T-helper 17 cell (primary cell): ENCODE measurements at regions not wholly inside any gene's neighbourhood (a gene's known extent, or its start where the extent isn't known, plus 50 kb on each side); places are given as distances from the start of the nearest gene placed in this dataset.

ENCODE experiments used
- ATAC-seq: fragments of 150-1000 bp; cut with Tn5 transposase; 2 replicates; pipeline ENCODE4 v1.10.0; 2021; ENCODE audit warnings: mild to moderate bottlenecking, moderate library complexity
- DNase-seq, 3 donors: peaks; one replicate each; pipeline versions ENCODE4 v3.0.0 to v3.0.0-alpha.2; 2020 to 2021
- H3K9me3 ChIP-seq: one replicate; pipeline ENCODE4 v1.7.0; 2013; ENCODE audit warnings: low read length, mild to moderate bottlenecking; ENCODE audit not compliant: control insufficient read depth, poor library complexity, severe bottlenecking
- H3K27ac Mint-ChIP-seq: one replicate; pipeline ENCODE4 v1.8.0; 2022; ENCODE audit warnings: mild to moderate bottlenecking, moderate library complexity, mixed read lengths
- H3K27me3 Mint-ChIP-seq: one replicate; pipeline ENCODE4 v1.8.0; 2022; ENCODE audit warnings: mixed read lengths
- H3K36me3 Mint-ChIP-seq: one replicate; pipeline ENCODE4 v1.8.0; 2022; ENCODE audit warnings: low read depth, mixed read lengths
- H3K4me1 Mint-ChIP-seq: one replicate; pipeline ENCODE4 v1.8.0; 2022; ENCODE audit warnings: mild to moderate bottlenecking, mixed read lengths
- H3K4me3 Mint-ChIP-seq: one replicate; pipeline ENCODE4 v1.8.0; 2022; ENCODE audit warnings: mild to moderate bottlenecking, moderate library complexity, mixed read lengths

DNA sequence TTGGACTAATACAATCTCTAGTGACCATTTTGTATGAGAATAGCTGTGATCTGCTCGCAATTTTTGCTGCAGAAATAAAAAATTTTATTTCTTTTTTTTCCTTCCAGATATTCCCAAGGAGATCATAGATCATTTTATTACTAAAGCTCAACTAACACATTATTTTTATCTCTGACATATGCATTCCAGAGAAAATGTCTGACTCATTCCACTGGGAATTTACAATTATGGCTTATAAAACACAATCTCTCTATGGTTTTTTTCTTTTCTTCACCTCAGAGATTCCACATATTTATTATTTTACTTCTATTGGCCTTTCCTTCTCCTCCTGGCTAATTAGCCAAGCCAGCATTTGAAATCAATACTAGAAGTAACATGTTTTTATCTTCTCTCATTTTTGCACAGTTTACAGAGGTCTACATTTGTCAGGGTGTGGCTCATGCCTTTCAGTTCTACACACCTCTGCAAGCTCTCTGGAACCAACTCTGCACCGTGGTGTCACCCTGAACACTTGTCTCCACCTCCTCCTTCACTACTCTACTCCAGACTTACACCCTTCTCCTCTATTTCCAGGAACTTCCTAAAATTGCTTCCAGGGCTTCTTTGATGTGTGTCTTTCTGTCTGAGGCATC, 59.8 kb upstream of the GPM6A start:
- no peak for ATAC-seq
- no peak for DNase-seq
- H3K36me3 Mint-ChIP-seq: no peaks in the 10 kb centered on the region
- no peaks in the 10 kb centered on the region for H3K27me3 Mint-ChIP-seq
- no peak overlapping the region for H3K27ac Mint-ChIP-seq
- no peaks in the 10 kb centered on the region for H3K4me1 Mint-ChIP-seq
- no peak overlapping the region for H3K4me3 Mint-ChIP-seq
- H3K9me3 ChIP-seq: no peaks in the 10 kb centered on the region

DNA sequence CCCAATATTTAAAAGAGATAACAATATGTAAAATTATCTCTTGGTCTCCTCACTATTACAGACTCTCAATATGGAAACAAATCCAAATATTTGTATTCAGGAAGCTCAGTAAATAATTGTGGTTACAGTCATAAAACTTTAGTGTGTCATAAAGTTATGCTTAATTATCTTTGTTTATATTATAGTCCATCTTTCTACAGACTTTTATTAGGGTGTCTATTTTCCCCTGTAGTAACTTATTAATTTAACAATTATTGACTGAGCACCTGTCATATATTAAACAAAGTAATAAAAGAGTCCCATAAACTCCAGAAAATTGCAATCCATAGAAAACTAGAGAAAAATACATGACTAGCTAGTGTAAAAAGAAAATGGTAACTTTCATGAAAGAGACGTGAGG, 61.6 kb upstream of the GPM6A start:
- H3K27me3 Mint-ChIP-seq: no peaks in the 10 kb centered on the region
- no peaks in the 10 kb centered on the region for H3K4me1 Mint-ChIP-seq
- no peaks in the 10 kb centered on the region for H3K9me3 ChIP-seq
- ATAC-seq: no peak
- H3K27ac Mint-ChIP-seq: no peak overlapping the region
- no peak for DNase-seq
- H3K36me3 Mint-ChIP-seq: no peaks in the 10 kb centered on the region
- no peak overlapping the region for H3K4me3 Mint-ChIP-seq

- no peaks in the 10 kb centered on the region for H3K36me3 Mint-ChIP-seq
These were observed 62.2 kb upstream of the GPM6A start for GRCh38 chr4:175874306-175874705.

GRCh38 chr4:175875993-175876771, 64.1 kb upstream of the GPM6A start:
- no peaks in the 10 kb centered on the region for H3K27me3 Mint-ChIP-seq
- H3K4me3 Mint-ChIP-seq: no peak overlapping the region
- ATAC-seq: no peak

More at GRCh38 chr4:175874306-175874705, 62.2 kb upstream of the GPM6A start:
- H3K27ac Mint-ChIP-seq: no peak overlapping the region
- ATAC-seq (no peak), DNase-seq (no peak)
- H3K27me3 Mint-ChIP-seq: no peaks in the 10 kb centered on the region
- no peaks in the 10 kb centered on the region for H3K9me3 ChIP-seq
- H3K4me1 Mint-ChIP-seq: no peaks in the 10 kb centered on the region
- H3K4me3 Mint-ChIP-seq: no peak overlapping the region

DNA sequence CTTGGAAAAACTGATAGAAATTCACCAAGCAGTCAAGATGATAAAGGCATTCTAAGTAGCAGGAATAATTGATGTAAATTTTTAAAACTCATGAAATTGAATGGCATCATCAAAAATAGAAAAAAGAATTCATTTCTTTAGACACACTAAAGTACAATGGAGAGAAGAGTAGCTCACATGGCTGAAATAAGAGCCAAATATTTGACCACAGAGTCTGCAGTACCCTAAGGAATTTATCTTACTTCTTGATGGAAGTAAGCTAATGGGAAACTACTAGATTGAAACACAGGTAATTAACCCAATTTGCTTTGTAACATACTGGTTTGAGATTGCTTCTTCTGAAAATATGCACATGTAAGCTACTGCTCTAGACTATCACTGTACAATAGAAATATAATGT, 70.8 kb upstream of the GPM6A start:
- no peak overlapping the region for H3K27ac Mint-ChIP-seq
- no peaks in the 10 kb centered on the region for H3K9me3 ChIP-seq
- no peaks in the 10 kb centered on the region for H3K4me1 Mint-ChIP-seq
- H3K4me3 Mint-ChIP-seq: no peak overlapping the region
- ATAC-seq (no peak), DNase-seq (no peak)
- no peaks in the 10 kb centered on the region for H3K27me3 Mint-ChIP-seq
- H3K36me3 Mint-ChIP-seq: no peaks in the 10 kb centered on the region

More at GRCh38 chr4:175875993-175876771, 64.1 kb upstream of the GPM6A start:
- Mint-ChIP-seq H3K36me3 (no peaks in the 10 kb centered on the region), H3K27ac (no peak overlapping the region), H3K4me1 (no peaks in the 10 kb centered on the region)
- no peak for DNase-seq
- H3K9me3 ChIP-seq: no peaks in the 10 kb centered on the region

DNA sequence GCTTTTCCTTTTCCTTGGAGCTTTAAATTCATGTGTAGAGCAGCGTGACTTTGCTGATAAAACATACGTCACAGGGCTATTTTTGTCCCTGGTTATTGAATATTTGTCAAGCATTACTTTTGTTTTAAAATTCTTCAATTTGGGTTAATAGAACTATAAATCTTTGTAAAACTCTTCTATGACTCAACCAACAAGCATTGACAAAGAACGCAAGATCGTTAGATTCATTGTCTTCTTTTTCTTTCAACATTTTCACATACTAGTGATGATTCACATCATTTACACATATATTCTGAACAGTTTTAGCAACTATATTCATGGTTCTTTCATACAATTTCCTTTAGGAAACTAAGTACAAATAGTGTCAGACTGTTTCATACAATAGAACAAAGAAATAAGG, 72.0 kb upstream of the GPM6A start:
- H3K4me1 Mint-ChIP-seq: no peaks in the 10 kb centered on the region
- no peak overlapping the region for H3K27ac Mint-ChIP-seq
- H3K9me3 ChIP-seq: no peaks in the 10 kb centered on the region
- no peak for DNase-seq
- H3K27me3 Mint-ChIP-seq: no peaks in the 10 kb centered on the region
- H3K4me3 Mint-ChIP-seq: no peak overlapping the region
- H3K36me3 Mint-ChIP-seq: no peaks in the 10 kb centered on the region
- ATAC-seq: no peak

GRCh38 chr4:175891231-175891630, 79.2 kb upstream of the GPM6A start:
- DNase-seq: no peak
- no peak overlapping the region for H3K4me3 Mint-ChIP-seq

GRCh38 chr4:175891851-175892250, 79.8 kb upstream of the GPM6A start:
- no peaks in the 10 kb centered on the region for H3K36me3 Mint-ChIP-seq
- no peak overlapping the region for H3K4me3 Mint-ChIP-seq
- no peak for ATAC-seq
- no peaks in the 10 kb centered on the region for H3K27me3 Mint-ChIP-seq
- H3K9me3 ChIP-seq: no peaks in the 10 kb centered on the region
- no peaks in the 10 kb centered on the region for H3K4me1 Mint-ChIP-seq
- no peak for DNase-seq
- no peak overlapping the region for H3K27ac Mint-ChIP-seq

More at GRCh38 chr4:175891231-175891630, 79.2 kb upstream of the GPM6A start:
- no peaks in the 10 kb centered on the region for H3K4me1 Mint-ChIP-seq
- ATAC-seq: no peak
- no peaks in the 10 kb centered on the region for H3K27me3 Mint-ChIP-seq
- no peak overlapping the region for H3K27ac Mint-ChIP-seq
- H3K36me3 Mint-ChIP-seq: no peaks in the 10 kb centered on the region
- no peaks in the 10 kb centered on the region for H3K9me3 ChIP-seq

GRCh38 chr4:175905925-175906324, 93.9 kb upstream of the GPM6A start:
- no peak for DNase-seq
- H3K9me3 ChIP-seq: no peaks in the 10 kb centered on the region
- ATAC-seq: no peak
- Mint-ChIP-seq H3K27ac (no peak overlapping the region), H3K36me3 (no peaks in the 10 kb centered on the region), H3K27me3 (no peaks in the 10 kb centered on the region), H3K4me3 (no peak overlapping the region), H3K4me1 (no peaks in the 10 kb centered on the region)

GRCh38 chr4:175906384-175906783, 94.3 kb upstream of the GPM6A start:
- ATAC-seq: no peak
- no peaks in the 10 kb centered on the region for H3K9me3 ChIP-seq
- no peak overlapping the region for H3K27ac Mint-ChIP-seq
- H3K36me3 Mint-ChIP-seq: no peaks in the 10 kb centered on the region
- no peak overlapping the region for H3K4me3 Mint-ChIP-seq
- no peaks in the 10 kb centered on the region for H3K4me1 Mint-ChIP-seq
- DNase-seq: no peak
- no peaks in the 10 kb centered on the region for H3K27me3 Mint-ChIP-seq

DNA sequence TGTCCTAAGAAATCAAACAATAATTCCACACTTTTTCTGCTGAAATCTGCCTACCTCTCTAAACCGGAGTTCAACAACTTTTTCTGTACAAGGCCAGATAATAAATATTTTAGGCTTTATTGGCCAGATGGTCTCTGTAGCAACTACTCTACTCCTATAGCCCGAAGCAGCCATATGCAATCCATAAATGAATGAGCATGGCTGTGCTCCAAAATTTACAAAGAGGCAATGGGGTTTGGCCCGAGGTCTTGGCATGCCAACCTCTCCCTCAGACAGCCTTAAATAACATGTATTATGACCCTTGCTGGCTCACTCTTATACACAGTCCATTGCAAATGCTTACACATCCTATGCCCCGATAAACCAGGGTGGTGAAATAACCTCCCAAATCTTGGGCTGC, 98.6 kb upstream of the GPM6A start:
- H3K27me3 Mint-ChIP-seq: no peaks in the 10 kb centered on the region
- H3K4me1 Mint-ChIP-seq: no peaks in the 10 kb centered on the region
- DNase-seq (no peak), ATAC-seq (no peak)
- H3K4me3 Mint-ChIP-seq: no peak overlapping the region
- no peaks in the 10 kb centered on the region for H3K9me3 ChIP-seq
- no peaks in the 10 kb centered on the region for H3K36me3 Mint-ChIP-seq
- H3K27ac Mint-ChIP-seq: no peak overlapping the region

GRCh38 chr4:175916626-175917351, 104.7 kb upstream of the GPM6A start:
- ATAC-seq (no peak), DNase-seq (no peak)
- Mint-ChIP-seq H3K27ac (no peak overlapping the region), H3K36me3 (no peaks in the 10 kb centered on the region), H3K4me1 (peaks cover 2% of the 10 kb centered on the region), H3K4me3 (no peak overlapping the region), H3K27me3 (peaks cover 5% of the 10 kb centered on the region)
- H3K9me3 ChIP-seq: no peaks in the 10 kb centered on the region

DNA sequence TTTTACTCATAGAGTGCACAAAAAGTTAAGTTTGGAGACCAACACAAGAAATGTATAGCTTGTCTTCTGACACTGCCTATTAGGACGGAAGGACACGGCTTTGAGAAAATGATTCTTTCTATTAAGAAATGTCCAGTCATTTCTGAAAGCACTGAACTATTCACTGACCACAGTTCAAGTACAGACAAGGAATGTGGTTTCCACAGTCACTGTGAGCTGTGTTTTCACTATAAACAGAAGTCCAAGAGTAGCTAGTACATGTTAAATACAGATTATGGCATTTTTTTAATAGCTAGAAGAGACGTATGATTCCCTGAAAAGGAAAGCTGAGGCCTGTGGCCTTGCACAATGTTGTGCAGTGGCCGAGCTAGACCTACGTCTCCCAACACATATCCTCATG, 115.1 kb upstream of the GPM6A start:
- H3K27me3 Mint-ChIP-seq: no peaks in the 10 kb centered on the region
- ATAC-seq (no peak), DNase-seq (no peak)
- H3K4me3 Mint-ChIP-seq: no peak overlapping the region
- H3K36me3 Mint-ChIP-seq: no peaks in the 10 kb centered on the region
- no peaks in the 10 kb centered on the region for H3K9me3 ChIP-seq
- no peaks in the 10 kb centered on the region for H3K4me1 Mint-ChIP-seq
- H3K27ac Mint-ChIP-seq: no peak overlapping the region
